ENCODE measurements at regions not wholly inside any gene's neighbourhood (a gene's known extent, or its start where the extent isn't known, plus 50 kb on each side); places are given as distances from the start of the nearest gene placed in this dataset.
A peak's percentile ranks its signal among the peaks of the same experiment; 100 is the strongest.

- DNase-seq = no peak
These were observed 342.0 kb downstream of the SEC23A start for GRCh38 chr14:38761033-38761432.

GRCh38 chr14:38758661-38759060, 344.4 kb downstream of the SEC23A start:
- DNase-seq = no peak

DNA sequence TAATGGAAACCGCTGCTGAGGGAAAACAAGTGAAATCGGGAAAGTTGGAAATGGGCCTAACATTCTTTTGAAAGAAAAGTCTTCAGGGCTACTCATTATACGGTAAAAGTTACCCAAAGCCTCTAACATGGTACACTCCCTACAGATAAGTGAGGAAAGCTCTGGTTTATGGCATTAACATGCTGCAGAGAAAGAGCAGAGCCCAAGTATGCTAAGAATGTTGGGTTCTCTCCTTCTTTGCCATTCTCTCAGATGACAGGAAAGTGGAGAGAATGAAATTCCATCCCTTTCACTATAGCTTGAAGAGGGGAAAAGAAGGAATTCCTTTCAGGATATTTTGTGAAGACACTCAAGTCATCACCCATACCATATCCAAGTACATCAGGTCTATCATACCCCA, 348.0 kb downstream of the SEC23A start:
- no peak for DNase-seq

GRCh38 chr14:38752750-38753149, 350.3 kb downstream of the SEC23A start:
- no peak for DNase-seq

DNA sequence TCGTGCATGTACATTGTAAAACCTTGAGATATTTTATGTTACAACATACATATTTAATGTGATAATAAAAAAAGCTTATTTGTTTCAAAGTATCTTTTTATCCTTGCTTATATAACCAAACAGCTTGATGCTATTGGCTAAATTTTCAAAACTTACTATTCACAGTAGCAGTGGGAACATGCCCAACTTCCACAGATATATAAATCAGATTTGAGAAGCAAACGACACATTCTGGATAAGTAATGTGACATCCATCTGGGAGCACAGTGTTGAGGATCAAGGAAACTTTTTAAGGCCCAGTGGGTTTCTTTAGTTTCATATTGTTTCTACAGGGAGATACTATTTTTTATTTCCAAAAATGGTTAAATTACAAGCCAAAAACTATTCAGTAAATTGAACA, 350.7 kb downstream of the SEC23A start:
- DNase-seq = no peak

GRCh38 chr14:38751459-38751858, 351.6 kb downstream of the SEC23A start:
- DNase-seq = no peak

DNA sequence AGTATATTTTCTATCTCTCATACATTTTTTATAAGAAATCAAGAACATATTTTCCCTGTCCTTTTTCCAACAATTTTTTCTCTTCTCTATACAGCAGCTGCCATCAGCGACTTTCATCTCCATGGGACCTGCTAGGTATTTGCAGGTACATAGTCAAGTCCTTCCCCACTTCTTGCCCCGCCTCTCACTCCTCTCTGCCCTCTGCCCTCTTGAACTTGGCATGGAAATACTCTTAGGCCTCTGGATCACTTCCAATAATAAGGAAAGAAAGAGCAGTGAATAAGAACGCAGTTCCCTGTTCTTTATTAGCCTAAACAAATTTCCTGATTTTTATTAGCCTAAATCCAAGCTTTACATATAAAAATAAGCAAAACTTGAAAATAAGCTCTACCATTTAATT, 353.1 kb downstream of the SEC23A start:
- no peak for DNase-seq

DNA sequence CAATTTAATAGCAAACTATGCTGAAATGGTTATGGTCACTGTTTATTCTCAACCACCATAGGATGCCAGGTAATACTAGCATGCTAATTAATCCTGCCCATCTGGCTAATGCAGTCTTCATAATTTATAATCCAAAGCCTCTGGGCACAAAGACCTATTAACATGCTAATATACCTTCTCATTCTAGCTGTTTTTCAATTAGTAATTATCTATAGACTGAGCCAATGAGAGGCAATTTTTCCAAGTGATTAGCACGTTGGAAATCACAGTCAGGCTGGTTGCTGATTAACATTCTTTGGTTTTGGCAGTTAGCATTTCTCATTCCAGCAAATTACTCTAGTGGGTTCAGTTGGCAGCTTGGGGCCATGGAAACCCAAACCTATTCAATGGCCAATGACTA, 357.2 kb downstream of the SEC23A start:
- DNase-seq = no peak

DNA sequence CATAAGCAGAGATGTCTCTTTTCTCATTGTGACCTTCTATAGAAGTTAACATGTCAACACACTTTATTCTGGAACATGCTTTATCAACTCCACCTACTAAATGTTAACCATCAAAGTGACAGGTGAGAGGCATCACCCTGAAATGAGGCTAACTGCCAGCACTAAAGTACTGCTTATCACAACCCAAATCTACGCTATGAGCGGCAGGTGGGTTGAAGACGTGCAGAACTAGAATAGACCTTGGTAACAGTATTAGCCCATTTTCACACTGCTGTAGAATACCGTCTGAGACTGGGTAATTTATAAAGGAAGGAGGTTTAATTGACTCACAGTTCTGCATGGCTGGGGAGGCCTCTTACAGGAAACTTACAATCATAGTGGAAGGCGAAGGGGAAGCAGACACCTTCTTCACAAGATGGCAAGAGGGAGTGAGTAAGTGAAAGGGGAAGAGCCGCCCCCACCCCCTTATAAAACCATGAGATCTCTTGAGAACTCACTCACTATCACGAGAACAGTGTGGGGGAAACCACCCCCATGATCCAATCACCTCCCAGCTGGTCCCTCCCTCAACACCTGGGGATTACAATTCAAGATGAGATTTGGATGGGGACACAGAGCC, 359.0 kb downstream of the SEC23A start:
- DNase-seq = no peak

- no peak for DNase-seq
These were observed 365.2 kb downstream of the SEC23A start for GRCh38 chr14:38737686-38738407.

- no peak for DNase-seq
These were observed 368.0 kb downstream of the SEC23A start for GRCh38 chr14:38735005-38735404.

DNA sequence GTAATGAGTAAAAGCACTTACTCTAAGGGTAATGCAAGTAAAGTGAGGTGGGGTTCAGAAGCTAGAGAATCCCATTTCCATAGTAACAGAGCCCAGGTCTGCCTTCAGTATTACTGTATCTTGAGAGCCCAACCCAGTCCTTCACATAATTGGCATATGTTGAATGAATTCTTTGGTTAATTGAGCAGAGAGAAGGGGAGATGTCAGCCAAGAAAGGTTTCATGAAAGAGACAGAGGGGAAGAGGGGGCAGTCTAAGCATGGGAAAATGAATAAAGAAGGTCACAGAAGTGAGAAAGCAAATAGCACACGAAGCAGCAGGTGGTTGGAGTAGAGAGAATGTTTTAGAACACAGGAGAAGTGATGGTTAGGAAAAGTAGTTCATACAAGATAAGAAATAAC, 371.1 kb downstream of the SEC23A start:
- no peak for DNase-seq

DNA sequence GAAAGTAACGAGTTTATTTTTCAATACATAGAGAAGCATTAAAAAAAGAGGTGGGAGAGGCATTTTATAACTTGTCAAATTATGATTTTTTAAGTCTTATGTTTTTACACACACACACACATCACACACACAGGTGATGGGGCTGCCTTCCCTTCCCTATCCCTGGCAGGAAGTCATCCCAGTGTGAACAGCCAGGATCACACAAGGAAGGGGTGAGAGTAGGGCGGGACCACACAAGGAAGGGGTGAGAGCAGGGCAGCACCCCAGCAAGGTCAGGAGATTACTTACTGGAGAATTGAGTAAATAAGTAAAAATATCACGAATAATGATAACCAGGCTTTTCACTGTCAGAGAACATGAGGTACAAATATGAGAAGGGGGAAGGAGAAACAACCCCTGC, 372.6 kb downstream of the SEC23A start:
- DNase-seq = no peak

- no peak for DNase-seq
These were observed 375.3 kb downstream of the SEC23A start for GRCh38 chr14:38727731-38728130.

GRCh38 chr14:38724621-38725020, 378.4 kb downstream of the SEC23A start:
- no peak for DNase-seq

DNA sequence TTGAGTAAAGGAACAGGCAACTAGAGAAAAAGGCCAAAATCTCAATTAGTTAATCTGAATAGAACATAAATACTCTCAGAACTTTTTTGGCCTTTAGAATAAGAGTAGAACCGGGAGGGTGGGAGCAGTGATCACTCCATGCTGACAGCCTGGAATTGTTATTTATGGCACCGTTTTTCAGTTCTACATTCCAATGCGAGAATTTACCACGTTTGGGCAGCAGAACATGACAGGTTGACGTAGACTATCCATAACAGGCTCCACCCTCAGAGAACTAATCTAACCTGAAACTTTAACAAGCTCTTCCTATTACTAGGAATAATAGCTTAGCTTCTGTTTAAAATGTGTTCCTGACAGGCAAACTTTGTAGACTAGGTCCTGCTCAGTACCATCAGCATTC, 379.1 kb downstream of the SEC23A start:
- DNase-seq = no peak

DNA sequence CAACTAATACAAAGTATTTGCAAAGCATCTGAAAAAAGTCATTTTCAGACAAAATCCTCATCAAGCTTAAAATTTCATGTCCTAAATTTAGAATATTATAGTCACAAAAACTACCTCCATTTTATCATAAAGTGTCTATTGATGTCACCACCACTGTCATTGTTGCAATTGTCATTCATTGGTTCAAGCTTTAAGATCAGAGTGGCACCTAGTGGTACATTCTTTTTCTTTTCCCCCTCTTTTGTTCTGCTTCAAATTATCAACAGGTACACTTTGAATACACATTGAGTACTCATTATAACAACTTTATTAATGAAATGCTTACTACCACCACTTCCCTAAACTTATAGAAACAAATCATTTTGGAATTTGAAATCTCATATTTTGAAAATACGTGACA, 379.8 kb downstream of the SEC23A start:
- no peak for DNase-seq

- DNase-seq = peak; percentile 8
These were observed 381.1 kb downstream of the SEC23A start for GRCh38 chr14:38721822-38722431.

DNA sequence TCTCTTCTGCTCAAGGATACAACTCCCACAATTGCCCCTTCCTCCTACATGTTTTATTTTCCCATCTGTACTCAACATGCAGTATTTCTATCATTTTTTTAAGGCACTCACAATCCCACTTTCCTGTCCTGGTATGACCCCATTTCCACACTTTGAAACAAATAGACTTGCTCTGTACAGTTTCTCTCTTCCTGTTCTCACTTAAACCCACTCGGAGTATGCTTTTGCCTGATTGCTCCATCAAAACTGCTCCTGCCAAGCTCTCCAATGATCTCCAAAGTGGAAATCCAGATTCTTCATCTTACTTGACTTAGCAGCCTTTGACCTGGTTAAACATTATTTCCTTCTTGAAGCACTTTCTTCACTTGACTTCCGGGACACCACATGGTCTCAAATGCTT, 384.5 kb downstream of the SEC23A start:
- DNase-seq = no peak

GRCh38 chr14:38716926-38717325, 386.1 kb downstream of the SEC23A start:
- DNase-seq = peak; percentile 94

GRCh38 chr14:38710881-38711280, 392.2 kb downstream of the SEC23A start:
- no peak for DNase-seq

DNA sequence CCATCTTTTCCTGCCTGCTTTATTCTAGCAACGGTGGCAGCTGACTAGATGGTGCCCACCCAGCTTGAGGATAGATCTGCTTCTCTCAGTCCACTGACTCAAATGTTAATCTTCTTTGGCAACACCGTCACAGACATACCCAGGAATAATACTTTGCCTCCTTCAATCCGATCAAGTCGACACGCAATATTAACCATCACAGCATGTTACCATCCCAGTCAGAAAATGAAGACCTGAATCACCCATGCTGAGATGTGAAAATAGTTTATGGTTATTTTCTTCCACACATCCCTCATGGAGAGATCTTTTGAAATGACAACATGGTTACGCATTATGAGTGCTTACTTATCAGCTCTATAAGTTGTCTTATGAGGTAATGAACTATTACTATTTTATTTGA, 392.8 kb downstream of the SEC23A start:
- DNase-seq = no peak

DNA sequence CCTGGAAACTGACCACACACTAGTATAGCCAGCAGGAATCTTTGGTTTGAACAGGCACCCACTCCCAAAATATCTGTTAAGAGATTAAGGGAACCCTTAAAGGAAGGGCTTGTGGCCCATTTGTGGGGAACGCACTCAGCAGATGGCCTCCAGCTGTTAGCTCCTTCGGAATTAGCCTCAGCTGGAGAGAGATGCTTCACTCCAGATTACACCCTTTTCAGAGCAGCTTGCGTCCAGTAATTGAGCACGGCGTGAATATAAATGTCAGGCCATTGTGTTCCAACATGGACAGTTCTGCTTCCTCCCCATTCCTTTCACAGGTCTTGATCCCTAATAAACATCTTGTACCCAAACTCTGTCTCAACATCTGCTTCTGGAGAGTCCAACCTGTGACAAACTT, 397.8 kb downstream of the SEC23A start:
- no peak for DNase-seq

GRCh38 chr14:38704220-38704619, 398.8 kb downstream of the SEC23A start:
- DNase-seq = no peak

GRCh38 chr14:38696925-38697324, 406.1 kb downstream of the SEC23A start:
- DNase-seq = no peak

Data from NCI-H1694 (cell line).